Testis (tissue), 2 donors: ENCODE measurements at regions not wholly inside any gene's neighbourhood (a gene's known extent, or its start where the extent isn't known, plus 50 kb on each side); places are given as distances from the start of the nearest gene placed in this dataset.

ENCODE experiments used
- DNase-seq: peaks from one replicate; pipeline ENCODE4 v3.0.0-alpha.2; 2019
- H3K27ac ChIP-seq, 2 donors: fragments of 200-600 bp; sonication (generic); one replicate each; pipeline ENCODE4 v1.5.1; 2019
- H3K27me3 ChIP-seq: fragments of 200-600 bp; sonication (generic); one replicate; pipeline ENCODE4 v1.5.1; 2019
- H3K36me3 ChIP-seq: fragments of 200-600 bp; sonication (generic); one replicate; pipeline ENCODE4 v1.5.1; 2017; ENCODE audit warnings: low read depth; ENCODE audit errors: missing control alignments
- H3K4me1 ChIP-seq: fragments of 200-600 bp; sonication (generic); one replicate; pipeline ENCODE4 v1.5.1; 2019
- H3K4me3 ChIP-seq, 2 donors: fragments of 200-600 bp; sonication (generic); one replicate each; pipeline ENCODE4 v1.5.1; 2017 to 2019
- H3K9me3 ChIP-seq: fragments of 200-600 bp; sonication (generic); one replicate; pipeline ENCODE4 v1.5.1; 2017
- POLR2A ChIP-seq: fragments of 450-650 bp; IDR thresholded peaks from one replicate; pipeline ENCODE4 v1.6.1; 2017; ENCODE audit warnings: antibody characterized with exemption, mild to moderate bottlenecking, moderate library complexity
- WGBS, 2 donors: methylation state at CpG; one replicate each; pipeline ENCODE4 v1.1.5; 2018; 5-methylcytosine and 5-hydroxymethylcytosine counted together
- intact Hi-C: fragments of 100-400 bp; cut with DNase I; formaldehyde crosslinking; loops from one replicate; pipeline ENCODE4 v1.15.1; 2023; ENCODE audit warnings: low total_unique reads
- TF ChIP-seq, protein P1 (sequence below), 3 experiments: fragments of 450-650 bp in 2 of 3; fragments of 200-600 bp in 1 of 3; sonication (generic) in 1 of 3; IDR thresholded peaks; one replicate each; pipeline ENCODE4 v1.5.1; 2016 to 2019; ENCODE audit warnings: antibody characterized with exemption in 3 of 3, mild to moderate bottlenecking in 2 of 3, moderate library complexity in 1 of 3

DNA sequence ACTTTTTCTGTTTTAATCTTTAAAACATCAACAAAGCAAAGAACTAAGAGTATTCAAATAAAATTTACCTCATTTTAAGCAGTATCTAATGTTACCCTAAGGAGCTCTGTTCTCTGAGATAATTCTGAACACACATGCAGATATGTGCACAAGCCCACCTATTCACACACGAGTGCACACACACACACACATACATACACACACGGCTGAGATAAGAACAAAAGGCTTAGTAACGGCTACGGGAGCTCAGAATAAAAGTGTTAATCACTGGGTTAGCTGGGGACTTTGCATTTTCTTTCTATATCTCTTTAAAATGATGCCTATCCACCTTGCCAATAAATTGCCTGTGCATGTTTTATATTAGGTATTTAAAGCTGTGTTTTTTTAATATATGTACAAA is 1096.3 kb downstream of the GALC start:
- Histone ChIP-seq H3K27ac (no peak overlapping the region), H3K27me3 (no peaks in the 10 kb centered on the region), H3K4me3 (no peak overlapping the region), H3K9me3 (no peaks in the 10 kb centered on the region), H3K36me3 (no peaks in the 10 kb centered on the region), H3K4me1 (no peaks in the 10 kb centered on the region)
- DNase-seq = no peak
- intact Hi-C loops = no loop called here
- 77 to 83% methylated on average over 4 of the region's 4 CpGs for WGBS, 2 donors
- TF ChIP-seq, protein P1, sequence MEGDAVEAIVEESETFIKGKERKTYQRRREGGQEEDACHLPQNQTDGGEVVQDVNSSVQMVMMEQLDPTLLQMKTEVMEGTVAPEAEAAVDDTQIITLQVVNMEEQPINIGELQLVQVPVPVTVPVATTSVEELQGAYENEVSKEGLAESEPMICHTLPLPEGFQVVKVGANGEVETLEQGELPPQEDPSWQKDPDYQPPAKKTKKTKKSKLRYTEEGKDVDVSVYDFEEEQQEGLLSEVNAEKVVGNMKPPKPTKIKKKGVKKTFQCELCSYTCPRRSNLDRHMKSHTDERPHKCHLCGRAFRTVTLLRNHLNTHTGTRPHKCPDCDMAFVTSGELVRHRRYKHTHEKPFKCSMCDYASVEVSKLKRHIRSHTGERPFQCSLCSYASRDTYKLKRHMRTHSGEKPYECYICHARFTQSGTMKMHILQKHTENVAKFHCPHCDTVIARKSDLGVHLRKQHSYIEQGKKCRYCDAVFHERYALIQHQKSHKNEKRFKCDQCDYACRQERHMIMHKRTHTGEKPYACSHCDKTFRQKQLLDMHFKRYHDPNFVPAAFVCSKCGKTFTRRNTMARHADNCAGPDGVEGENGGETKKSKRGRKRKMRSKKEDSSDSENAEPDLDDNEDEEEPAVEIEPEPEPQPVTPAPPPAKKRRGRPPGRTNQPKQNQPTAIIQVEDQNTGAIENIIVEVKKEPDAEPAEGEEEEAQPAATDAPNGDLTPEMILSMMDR (IDR thresholded peaks at IDR 0.05) = no peak
- TF ChIP-seq POLR2A = no peak

DNA sequence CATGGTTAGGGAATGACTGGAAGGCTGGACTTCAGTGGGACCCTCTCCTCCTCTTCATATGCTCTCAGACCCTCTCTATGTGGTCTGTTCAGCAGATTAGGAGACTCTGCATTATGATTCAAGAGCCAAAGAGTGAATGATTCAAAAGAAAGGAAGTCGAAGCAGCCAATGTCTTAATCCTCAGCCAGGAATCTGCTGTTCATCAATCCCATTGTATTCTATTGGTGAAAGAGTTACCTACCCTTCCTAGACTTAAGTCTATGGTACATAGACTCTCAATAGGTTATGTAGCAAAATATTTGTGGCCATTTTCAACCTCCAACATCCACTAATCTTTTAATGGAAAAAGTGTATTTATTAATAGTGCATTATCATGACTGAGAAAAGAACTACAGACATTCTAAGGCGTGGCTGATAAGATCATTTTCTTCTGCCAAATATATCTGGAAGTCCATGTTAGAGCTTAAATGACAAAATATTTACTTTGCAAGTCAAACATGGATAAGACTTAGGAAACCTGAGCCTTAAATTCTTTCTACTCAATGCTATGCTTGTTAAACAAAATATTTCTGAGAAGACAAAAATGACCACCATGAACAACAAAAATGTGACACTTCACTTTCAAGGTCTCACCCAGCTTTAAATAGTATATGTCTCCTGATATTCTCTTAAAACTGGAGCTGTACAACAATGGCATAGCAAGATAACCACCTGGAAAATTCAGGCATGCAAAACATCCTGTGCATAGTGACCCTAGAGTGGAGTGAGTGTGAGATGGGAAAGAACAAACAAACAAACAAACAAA is 1100.6 kb downstream of the GALC start:
- no peak for DNase-seq
- Histone ChIP-seq H3K27ac (no peak overlapping the region), H3K9me3 (no peaks in the 10 kb centered on the region), H3K27me3 (no peaks in the 10 kb centered on the region), H3K4me1 (no peaks in the 10 kb centered on the region), H3K36me3 (no peaks in the 10 kb centered on the region), H3K4me3 (no peak overlapping the region)
- 73 to 74% methylated on average over 2 of the region's 2 CpGs for WGBS, 2 donors
- TF ChIP-seq POLR2A = no peak
- TF ChIP-seq, protein P1 (IDR thresholded peaks at IDR 0.05) = no peak
- intact Hi-C loops = no loop called here

DNA sequence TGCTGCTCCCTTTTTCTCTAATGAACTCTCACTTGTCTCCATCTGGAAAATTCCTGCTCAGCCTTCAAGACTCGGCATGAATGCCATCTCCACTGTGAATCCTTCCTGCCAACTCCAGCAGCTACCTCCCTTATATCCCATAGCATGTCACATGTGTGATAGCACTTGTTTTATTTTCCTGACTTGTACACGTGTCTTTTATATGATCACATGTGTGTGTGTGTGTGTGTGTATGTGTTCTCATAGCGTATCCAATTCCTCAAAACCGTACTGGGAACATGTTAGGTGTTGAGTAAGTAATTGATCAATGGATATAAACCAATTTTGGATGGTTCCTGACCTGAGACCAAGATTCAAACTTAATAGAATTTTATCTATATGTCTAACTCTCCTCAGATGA is 1107.7 kb downstream of the GALC start:
- intact Hi-C loops = no loop called here
- 79 to 87% methylated on average over 4 of the region's 4 CpGs for WGBS, 2 donors

DNA sequence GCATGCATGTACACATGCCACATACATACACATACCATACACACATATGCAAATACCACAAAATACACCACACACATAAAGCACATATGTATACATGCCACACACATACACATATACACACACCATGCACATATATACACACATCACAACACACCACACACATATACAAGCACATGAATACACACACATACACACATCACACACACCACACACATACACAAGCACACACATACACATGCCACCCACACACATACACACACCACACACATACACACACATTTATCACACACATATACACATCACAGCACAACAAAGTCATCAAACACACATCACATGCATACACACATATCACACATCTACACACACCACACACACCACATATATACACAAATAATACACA is 1108.5 kb downstream of the GALC start:
- H3K4me1 ChIP-seq = no peaks in the 10 kb centered on the region
- H3K36me3 ChIP-seq = no peaks in the 10 kb centered on the region
- TF ChIP-seq POLR2A = no peak
- TF ChIP-seq, protein P1 (IDR thresholded peaks at IDR 0.05) = no peak
- H3K27me3 ChIP-seq = no peaks in the 10 kb centered on the region
- H3K27ac ChIP-seq = no peak overlapping the region
- H3K4me3 ChIP-seq = no peak overlapping the region
- no peaks in the 10 kb centered on the region for H3K9me3 ChIP-seq
- DNase-seq = no peak
- intact Hi-C loops = no loop called here

More for the DNA sequence above, 1107.7 kb downstream of the GALC start:
- Histone ChIP-seq H3K9me3 (no peaks in the 10 kb centered on the region), H3K27me3 (no peaks in the 10 kb centered on the region), H3K36me3 (no peaks in the 10 kb centered on the region), H3K4me3 (no peak overlapping the region), H3K4me1 (no peaks in the 10 kb centered on the region), H3K27ac (no peak overlapping the region)
- no peak for DNase-seq
- TF ChIP-seq, protein P1 (IDR thresholded peaks at IDR 0.05) = no peak
- TF ChIP-seq POLR2A = no peak

DNA sequence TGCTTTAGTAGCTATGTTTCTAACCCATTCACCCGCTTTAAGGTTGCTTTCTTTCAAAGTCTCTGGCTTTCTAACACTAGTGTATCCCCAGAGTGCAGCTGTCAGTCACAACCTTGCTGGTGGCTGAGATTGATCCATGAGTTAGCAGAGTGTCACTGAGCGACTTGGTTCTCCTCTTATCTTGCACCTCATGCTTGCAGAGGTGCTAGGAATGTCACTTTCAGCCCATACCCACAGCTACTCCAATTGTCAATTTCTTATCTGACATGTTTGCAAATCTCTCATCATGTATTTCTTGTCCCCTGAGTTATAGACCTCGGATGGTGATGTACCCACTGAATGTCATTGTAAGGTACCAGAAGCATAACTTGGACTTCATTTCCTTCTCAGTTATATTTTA is 1110.2 kb downstream of the GALC start:
- intact Hi-C loops = no loop called here
- Histone ChIP-seq H3K27ac (no peak overlapping the region), H3K9me3 (no peaks in the 10 kb centered on the region), H3K4me1 (no peaks in the 10 kb centered on the region), H3K27me3 (no peaks in the 10 kb centered on the region), H3K36me3 (no peaks in the 10 kb centered on the region), H3K4me3 (no peak overlapping the region)
- WGBS, 2 donors = 69 to 72% methylated on average over 3 of the region's 3 CpGs
- no peak for DNase-seq
- no peak for TF ChIP-seq POLR2A
- TF ChIP-seq, protein P1 (IDR thresholded peaks at IDR 0.05) = no peak
